ENCODE measurements at regions not wholly inside any gene's neighbourhood (a gene's known extent, or its start where the extent isn't known, plus 50 kb on each side); places are given as distances from the start of the nearest gene placed in this dataset.
"Not testable (repeated sequence)": the region's sequence is repeated elsewhere in the genome, so short reads cannot be mapped to it uniquely, and the experiment has no call there.

DNA sequence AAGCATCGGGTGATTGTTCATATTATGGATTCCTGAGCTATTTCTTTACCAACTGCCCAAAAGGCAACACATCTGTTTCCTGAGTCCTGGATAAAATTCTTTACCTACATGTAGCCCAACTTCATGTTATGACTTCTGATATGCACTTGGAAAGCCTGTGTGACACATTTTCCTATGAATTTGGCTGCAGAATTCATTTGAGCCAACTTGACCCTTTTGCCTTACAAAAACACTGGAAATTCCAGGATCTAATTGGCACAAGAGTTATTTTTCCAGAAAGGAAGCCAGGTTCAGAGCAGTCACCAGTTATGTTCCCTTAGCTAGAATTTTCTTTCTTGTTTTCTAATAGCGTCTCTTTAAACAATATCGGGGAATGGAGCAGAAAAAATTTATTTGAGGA lies 202.5 kb upstream of the LRIG3 start:
- DNase-seq: no peak

DNA sequence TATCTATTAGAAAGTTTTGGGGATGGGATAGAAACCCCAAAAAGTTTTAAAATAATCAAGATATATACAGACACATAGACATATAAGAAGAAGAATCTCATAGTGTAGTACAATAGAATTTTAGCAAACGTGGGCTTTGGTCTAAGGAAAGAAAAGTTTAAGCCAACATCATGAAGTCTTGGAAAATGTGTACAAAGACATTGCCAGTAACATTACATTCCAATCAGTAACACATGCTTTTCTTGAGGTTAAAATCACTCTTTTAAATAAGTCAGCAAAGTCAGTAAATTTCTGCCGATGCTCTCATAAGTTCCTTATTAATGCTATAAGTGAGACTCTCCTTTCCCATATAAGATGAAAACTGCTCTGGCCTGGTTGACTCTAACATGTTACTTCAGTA lies 201.1 kb upstream of the LRIG3 start:
- DNase-seq: no peak

DNA sequence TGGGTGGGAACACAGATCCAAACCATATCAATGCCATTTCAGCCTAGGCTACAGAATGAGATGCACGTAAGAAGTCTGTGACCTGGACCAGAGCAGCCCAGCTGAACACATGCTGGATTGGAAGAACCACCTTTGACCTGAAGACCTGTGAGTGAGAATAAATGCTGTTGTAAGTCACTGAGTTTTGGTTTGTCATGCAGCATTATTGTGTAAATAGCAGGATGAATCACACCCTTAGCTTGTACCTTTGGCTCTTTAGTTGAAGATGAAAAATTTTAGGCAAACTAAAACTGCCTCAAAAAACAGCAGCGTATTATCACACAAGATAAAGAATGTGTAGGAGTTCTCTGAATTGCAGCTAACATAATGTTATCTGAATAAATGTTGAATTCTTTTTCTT lies 199.4 kb upstream of the LRIG3 start:
- no peak for DNase-seq

DNA sequence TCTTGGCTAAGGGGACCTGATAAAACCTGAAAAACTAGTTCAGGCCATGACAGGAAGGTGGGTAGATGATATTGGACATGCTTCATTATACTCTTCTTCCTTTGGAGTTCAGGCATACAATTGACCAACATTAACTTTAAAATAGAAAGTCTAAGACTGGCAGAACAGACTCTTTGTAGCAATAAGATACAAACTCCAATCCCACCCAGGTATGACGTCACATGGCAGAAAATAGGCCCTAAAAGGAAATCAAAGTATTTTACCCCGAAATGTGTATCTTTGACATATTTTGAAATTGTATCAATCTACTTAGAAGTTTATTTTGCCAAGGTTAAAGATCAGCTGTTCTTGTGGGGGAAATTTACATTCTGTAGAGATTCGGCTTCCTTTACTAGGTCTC lies 198.1 kb upstream of the LRIG3 start:
- no peak for DNase-seq

DNA sequence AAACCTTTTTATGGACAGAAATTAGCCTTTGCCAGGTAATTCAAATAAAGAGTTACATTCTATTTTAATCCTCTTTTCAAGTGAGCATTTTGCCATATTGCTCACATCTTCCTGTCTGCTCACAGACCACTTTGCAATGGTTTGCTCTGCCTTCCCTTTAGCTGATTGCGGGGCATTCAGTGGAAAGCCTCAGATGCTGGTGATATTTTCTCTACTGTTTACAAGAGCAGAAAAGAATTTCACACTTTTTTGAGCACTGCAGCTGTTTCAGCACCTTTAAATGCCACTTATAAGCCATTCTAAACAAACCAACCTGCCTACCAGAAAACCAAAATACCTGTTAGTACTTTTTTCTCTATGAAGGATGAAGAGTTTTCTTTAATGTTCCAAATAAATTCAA lies 195.7 kb upstream of the LRIG3 start:
- no peak for DNase-seq

DNA sequence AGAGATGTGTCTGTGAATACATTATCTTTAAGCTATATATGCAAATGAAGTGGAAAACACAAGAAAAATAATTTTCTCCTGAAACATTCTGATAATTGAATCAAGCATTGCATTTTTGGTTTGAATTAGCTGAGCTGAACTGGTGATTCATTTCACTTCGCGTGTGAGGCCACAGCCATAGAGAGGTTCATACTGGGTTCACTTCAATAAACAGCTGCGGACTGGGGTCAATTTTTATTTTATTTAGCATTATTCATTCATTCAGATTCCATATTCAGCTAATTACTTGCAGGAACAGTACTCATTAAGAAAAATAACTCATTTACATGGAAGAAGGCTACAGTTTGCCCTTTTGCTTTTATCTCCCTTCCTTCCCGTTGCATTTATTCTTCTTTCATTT lies 195.2 kb upstream of the LRIG3 start:
- DNase-seq: peak; percentile 26

DNA sequence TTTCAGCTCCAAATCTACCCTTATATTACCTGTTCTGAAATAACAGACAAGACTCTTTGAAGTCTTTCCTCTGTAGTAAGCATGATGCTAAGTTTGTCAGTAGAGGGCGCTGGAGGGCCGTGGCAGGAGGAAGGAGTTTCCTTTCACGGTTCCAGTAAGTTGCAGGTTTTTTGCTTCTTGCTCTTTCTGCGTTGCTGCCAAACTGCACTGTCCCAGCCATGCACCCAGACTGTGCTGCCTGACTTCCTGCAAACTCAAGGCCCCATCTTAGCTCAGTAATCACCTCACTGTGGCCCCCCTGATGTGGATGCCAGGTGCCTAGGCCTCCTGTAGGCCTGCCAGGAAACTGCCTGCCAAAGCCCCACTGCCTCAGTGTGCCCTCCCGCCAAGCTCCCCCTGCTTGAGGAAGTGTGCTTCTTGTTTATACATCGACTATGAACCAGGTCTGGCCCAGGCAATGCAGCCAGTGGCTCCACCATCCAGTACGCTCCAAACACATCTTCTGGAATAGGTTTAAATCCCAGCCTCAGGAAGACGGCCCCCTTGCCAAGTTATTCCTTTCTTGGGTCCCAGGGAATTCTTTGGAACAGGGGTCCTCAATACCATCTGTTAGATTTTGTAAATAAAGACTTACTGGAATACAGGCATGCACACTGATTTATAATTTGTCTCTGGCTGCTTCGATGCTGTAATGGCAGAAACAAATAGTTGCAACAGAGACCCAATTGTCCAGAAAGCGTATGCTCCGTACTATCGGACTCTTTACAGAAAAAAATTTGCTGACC lies 193.7 kb upstream of the LRIG3 start:
- DNase-seq: peak; percentile 65

DNA sequence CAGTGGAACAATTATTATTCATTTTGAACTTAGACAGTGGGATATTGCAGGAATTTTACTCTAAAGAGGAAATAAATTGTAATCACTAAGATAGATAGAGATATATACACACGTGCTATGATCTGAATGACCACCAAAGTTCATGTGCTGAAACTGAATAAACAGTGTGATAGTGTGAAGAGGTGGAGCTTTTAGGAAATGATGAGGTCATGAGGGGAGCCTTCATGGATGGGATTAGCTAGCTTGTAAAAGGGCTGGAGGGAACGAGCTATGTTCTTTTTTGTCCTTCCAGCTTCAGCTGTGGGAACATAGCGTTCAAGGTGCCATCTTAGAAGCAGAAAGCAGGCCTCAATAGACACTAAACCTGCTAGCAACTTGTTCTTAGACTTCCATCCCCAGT lies 191.5 kb upstream of the LRIG3 start:
- no peak for DNase-seq

DNA sequence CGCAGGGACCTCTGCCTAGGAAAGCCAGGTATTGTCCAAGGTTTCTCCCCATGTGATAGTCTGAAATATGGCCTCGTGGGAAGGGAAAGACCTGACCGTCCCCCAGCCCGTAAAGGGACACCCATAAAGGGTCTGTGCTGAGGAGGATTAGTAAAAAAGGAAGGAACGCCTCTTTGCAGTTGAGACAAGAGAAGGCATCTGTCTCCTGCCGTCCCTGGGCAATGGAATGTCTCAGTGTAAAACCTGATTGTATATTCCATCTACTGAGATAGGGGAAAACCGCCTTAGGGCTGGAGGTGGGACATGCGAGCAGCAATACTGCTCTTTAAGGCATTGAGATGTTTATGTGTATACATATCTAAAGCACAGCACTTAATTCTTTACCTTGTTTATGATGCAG lies 188.2 kb upstream of the LRIG3 start:
- not testable (repeated sequence) for DNase-seq

DNA sequence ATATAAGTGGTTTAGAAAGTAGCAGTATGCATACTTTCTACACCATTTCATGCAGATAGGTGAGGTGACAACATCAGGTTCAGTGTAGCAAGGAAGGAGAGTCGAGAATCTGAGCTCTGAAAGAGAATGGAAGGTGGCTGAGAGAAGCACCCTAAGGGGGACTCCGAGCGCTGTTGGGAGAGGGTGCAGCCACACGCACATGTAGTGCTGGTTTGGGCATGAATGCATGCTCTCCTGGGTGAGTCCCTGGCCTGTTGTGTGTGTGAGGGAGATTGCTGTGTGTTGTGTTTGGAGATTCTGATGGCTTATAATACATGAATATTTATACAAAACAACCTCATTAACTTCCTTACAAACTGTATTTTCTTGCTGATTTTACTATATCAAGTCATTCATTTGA lies 180.3 kb upstream of the LRIG3 start:
- DNase-seq: no peak

DNA sequence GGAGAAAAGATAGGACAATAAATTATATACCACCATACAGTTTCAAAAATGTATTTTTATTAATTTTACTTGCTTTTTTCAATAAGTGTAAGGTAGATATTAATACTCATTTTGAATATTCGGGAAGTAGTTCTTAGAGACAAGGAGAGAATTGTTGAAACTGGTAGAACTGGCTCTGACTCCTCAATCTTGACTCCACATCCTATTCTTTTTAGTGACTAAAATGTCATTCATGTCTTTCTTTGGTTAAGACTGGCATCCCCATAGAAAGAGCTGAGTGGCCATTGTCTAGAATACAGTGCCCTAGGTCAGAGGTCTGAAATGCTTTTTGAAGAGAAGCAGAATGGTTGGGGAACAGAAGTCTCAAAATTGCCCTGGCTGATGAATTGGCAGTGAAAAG lies 177.6 kb upstream of the LRIG3 start:
- no peak for DNase-seq

DNA sequence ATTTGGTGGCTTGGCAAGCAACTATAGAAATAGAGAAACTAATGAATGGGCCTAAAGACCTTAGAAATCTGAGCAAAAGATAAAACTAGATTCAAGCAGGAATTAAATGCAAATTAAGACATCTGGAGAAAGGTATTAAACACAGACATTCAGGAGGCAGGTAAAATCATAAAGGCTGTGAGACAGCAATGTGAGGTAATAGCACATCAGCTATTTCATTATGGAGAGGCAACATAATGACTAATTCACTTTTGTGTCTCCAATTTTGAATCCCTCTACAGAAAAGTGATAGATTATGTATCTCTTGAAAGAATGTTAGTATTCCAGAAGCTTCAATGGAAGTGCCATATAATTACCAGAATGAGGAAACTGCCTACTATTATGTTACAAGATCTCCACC lies 175.9 kb upstream of the LRIG3 start:
- no peak for DNase-seq

DNA sequence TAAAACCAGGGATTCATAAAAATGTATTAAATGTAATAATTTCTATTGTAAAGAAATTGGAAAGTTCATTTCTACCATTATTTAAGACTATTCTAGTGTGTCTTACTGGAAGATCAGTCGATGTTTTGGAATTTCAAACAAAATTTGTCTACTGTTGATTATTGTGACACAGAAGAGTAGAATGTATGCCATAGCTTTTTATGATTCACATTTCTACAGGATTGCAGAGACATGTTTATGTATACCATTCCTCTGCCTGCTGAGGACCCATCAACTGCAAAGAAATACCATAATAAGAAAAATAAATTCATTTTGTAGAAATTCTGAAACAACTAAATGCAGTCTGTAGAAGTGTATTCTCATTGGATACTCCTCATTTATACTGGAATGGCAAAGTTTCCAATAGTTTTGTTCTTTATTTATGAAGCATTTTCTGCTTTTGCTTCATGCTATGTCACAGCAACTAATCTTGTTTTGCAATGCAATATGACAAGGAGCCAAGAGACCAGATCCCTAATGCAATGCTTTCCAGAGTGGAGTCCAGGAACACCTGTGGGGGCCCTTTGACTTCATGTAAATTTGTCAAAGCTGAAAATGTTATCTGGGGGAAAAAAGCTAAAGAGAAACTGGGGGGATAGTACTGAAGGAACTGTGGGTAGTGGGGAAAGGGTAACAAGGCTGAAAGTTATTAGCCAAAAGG lies 172.9 kb upstream of the LRIG3 start:
- no peak for DNase-seq

DNA sequence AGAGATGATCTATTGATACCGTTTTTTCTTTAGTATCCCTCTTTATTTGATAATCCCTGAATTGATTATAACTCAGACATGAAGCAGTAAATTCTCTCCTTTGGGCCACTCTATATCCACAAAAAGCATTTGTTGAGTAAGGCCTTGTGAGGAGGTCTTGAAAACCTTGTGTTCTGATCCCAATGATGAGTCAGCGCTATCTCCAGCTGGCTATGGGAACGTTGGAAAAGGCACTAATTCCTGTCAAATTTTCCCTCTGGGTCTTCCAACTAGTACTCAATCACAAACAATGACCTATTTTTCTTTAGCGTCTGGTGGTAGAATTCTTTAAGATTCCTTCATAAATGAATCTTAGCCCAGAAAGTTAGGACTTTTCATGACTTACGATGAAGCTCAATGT lies 168.4 kb upstream of the LRIG3 start:
- no peak for DNase-seq

DNA sequence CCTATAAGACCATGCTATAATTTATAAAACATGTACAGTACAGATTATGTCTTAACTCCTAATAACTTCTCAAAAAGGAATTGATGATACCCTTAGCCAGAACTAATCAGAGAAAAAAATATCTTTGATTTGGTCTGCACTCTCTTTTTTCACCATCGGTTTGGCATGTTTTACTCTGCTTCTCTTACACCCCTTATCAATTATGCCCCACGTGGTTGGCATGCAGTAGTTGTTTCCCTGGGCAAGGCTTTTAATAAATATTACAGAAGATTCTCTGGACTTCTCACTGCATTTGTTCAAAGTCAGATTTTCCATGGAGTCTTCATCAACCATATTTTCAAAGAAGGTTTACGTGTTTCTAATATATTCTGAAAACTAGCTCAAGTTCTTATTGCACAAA lies 167.4 kb upstream of the LRIG3 start:
- DNase-seq: no peak

DNA sequence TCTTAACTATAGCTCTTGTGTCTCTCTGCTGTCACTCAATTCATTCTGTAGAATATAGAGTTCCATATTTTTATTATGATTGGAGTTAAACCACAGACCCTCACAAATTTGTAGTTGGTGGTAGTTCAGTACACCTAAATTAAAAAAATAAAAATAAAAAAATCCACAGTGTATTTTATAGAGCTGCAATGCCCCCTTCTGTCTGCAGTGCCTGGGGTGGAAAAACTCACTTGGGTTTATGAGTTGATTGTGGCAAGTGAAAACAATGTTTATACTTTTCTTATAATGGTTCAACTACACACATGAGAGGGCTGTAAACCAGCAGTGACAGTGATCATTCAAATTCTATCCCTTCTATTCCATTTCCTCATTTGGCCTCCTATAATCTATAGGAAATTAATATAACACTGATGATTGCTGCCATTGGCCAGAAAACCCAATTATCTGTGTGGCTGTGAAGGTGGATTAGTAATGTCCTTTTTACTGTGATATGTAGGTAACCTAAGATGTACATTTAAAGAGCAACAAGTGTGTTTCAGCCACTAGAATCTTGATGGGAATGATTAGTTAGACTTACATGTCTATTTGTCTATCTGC lies 166.9 kb upstream of the LRIG3 start:
- DNase-seq: no peak

DNA sequence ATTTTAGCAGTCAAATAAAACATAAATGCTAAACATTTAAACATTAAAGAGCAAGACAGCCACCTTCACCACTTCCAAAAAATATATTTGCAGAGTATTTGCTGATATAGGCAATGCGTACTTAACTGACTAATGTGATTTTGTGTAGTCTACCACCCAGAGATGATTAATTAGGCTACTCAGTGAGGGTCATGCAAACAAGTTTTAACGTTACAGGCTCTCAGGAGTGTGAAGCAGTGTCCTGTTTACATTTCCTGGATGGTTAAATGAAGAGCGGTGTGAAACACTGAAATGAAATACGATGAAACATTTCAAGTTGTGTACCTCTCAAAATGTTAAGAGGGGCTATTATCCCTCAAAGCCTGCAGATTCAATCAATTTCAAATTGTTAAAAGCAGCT lies 165.8 kb upstream of the LRIG3 start:
- DNase-seq: no peak

DNA sequence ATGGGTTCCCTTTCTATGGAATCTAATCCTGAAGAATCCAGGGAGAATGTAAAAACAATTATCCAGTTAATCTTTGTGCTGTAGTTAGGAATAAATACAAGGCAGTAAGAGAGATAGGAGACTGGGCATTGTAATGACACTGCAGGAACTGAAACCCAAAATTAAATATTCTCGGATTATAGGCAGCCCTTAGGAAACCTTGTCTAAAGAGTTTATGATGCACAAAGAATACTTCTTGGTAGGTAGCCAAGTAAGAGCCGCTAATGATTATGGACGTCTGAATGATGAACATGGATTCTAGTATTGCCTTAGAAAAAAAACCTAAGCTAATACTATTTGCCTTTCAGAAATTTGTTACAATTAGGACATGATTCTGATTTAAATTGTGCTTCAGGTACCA lies 165.4 kb upstream of the LRIG3 start:
- no peak for DNase-seq

DNA sequence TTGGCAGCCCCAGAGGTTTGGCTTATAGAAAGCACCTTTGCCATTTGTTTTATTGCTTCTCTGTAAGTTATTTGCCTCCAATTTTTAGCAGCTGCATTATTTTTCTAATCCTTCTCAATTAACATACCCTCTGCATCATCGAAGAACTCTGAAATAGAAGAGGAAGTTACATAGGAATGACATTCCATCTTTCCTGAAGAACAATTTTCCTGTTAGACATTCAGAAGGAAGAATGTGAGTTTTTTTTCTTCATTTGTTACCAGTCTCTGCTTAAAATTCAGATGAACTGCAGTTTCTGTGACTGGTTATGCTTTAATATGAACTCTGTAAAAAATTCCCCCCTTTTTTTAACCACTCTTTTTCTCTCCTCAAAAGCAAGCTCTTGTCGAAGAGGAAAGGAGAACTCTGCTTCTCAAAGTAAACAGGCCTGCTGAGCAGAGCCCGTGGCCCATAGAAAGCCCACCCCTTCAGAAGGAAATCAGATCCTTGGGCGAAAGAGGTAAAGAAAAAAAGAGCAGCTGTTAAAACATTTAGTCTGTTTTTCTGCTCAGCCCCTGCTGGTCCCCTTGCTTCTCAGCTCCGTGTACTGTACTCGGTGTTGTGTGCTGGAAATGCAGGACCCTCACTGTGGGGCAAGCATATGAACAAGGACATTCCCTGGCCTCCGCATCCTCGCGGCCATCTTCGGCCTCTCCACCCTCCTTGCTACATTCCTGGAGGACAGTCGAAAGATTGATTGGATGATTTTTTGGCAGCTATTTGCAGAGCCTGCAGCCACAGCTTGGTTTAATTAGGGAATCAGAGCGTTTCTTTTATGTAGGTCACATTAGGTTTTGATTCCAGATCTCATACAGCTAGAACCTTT lies 164.4 kb upstream of the LRIG3 start:
- DNase-seq: no peak

DNA sequence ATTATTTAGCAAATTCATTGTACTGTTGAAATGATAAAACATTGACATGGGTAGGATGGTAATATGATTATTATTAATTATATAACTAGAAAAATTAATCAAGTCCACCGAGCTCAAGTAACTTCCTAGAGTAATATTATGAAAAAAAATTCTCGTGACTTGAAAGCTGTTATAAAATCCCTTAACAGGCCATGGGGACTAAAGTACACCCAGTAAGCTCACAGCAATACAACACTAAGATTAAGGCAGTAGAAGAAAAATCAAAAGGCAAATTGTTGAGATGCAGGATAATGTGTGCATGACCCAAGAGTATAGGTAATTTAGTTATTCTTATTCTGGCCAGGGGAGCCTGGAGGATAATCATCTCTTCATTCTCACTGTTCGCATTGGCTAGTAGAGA lies 162.6 kb upstream of the LRIG3 start:
- no peak for DNase-seq

DNA sequence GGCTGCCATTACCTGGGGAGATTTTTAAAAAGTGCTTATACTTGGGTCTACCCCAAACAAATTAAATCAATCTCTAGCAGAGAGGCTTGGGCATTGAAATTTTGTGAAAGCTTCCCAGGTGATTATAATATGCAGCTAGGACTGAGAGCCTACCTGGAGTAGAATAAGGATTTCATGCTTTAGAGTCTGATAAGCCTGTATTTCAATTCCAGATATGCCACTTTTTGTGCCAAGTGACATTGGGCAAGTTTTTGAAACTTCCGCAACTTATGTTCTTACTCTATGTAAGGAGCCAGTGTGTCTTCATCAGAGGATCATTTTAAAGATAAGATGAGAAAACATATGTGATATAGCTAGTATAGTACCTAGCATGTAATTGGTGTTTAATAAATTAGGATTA lies 159.8 kb upstream of the LRIG3 start:
- no peak for DNase-seq

DNA sequence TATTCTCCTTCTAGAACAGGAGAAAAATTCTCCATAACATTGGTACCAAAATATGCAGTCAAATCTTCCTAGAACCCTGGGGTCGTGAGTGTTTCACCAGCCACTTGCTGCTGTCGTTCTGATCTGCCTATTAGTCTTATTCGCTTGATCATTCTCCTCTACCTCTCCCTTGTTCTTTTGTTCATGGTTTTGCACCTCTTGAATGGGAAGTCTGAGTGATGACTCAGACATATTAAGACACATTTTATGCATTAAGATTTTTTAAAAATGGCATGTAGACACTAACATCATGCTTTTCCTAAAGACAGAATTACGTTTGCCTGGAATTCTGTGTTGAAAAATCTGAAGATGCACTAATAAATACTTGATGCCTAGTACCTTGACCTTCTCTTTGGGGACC lies 159.2 kb upstream of the LRIG3 start:
- no peak for DNase-seq

DNA sequence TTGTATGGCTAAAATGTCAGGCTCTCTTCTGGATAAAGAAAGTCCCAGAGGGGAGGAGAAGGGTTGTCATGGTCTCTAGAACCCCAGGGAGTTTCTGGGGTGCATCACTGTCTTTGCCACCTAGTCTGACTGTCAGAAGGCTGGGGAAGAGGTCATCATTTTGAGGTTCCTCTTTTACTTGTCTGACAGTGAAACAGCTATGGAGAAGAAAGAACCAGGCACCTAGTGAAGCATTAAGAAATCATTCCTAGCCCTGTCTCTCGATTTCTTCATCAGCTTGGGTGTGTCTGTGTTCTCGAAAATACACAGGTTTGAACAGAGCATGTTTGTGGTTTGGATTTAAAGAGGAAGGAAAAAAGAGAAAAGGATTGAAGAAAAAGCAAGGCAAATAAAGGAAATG lies 158.7 kb upstream of the LRIG3 start:
- no peak for DNase-seq
